ENCODE measurements at regions not wholly inside any gene's neighbourhood (a gene's known extent, or its start where the extent isn't known, plus 50 kb on each side); places are given as distances from the start of the nearest gene placed in this dataset.

- no peak for DNase-seq
Observed at GRCh38 chr4:71287305-71287704, 51.5 kb upstream of the SLC4A4 start.

DNA sequence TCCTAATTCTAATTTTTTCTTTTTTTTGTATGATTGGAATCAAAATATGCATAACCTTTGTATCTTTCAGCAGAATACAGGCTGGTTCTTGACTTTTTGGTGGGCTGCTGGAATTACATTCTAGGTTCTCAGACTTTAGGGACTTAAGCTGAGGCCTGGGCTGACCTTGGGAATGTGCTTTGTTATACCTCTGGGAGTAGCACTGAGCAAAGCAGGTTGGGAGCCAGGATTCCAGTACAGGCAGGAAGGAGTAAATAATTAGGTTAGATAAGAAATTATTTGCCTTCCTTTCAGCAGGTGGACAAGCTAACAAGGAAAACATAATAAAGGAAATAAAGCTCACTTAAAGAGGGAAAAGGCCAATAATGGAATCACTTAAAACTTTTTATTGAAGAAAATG lies 49.9 kb upstream of the SLC4A4 start:
- no peak for DNase-seq
